ENCODE measurements at regions not wholly inside any gene's neighbourhood (a gene's known extent, or its start where the extent isn't known, plus 50 kb on each side); places are given as distances from the start of the nearest gene placed in this dataset.

GRCh38 chr2:151032741-151033191 is 228.9 kb downstream of the RBM43 start:
- TF ChIP-seq FOXM1 (IDR thresholded peaks at IDR 0.05; ENCODE audit: borderline replicate concordance, low read depth): no peak
- no peak for TF ChIP-seq TAF1 (IDR thresholded peaks at IDR 0.05; ENCODE audit: low read depth)
- no peak for TF ChIP-seq RAD21 (IDR thresholded peaks at IDR 0.05; ENCODE audit: low read depth)
- TF ChIP-seq REST (IDR thresholded peaks at IDR 0.05; ENCODE audit: low read depth): no peak
- TF ChIP-seq, protein P1, sequence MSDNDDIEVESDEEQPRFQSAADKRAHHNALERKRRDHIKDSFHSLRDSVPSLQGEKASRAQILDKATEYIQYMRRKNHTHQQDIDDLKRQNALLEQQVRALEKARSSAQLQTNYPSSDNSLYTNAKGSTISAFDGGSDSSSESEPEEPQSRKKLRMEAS (IDR thresholded peaks at IDR 0.05): no peak
- TF ChIP-seq USF1 (IDR thresholded peaks at IDR 0.05): no peak
- no peak for TF ChIP-seq CREB1 (IDR thresholded peaks at IDR 0.05; ENCODE audit: low read depth)
- TF ChIP-seq CEBPB (IDR thresholded peaks at IDR 0.05): no peak
- no peak for TF ChIP-seq EP300 (IDR thresholded peaks at IDR 0.05; ENCODE audit: borderline replicate concordance)
- TF ChIP-seq YY1 (IDR thresholded peaks at IDR 0.05; ENCODE audit: low read depth): no peak
- no peak for TF ChIP-seq EGR1 (IDR thresholded peaks at IDR 0.05)
- no peak for TF ChIP-seq TCF12 (IDR thresholded peaks at IDR 0.05; ENCODE audit: low read depth)
- no peak for TF ChIP-seq TEAD4 (IDR thresholded peaks at IDR 0.05)
